ENCODE measurements at regions not wholly inside any gene's neighbourhood (a gene's known extent, or its start where the extent isn't known, plus 50 kb on each side); places are given as distances from the start of the nearest gene placed in this dataset. TPM values are rescaled to one million over a fixed set of nuclear protein-coding genes. Genes with fewer than 3 reads are reported as not detected.

DNA sequence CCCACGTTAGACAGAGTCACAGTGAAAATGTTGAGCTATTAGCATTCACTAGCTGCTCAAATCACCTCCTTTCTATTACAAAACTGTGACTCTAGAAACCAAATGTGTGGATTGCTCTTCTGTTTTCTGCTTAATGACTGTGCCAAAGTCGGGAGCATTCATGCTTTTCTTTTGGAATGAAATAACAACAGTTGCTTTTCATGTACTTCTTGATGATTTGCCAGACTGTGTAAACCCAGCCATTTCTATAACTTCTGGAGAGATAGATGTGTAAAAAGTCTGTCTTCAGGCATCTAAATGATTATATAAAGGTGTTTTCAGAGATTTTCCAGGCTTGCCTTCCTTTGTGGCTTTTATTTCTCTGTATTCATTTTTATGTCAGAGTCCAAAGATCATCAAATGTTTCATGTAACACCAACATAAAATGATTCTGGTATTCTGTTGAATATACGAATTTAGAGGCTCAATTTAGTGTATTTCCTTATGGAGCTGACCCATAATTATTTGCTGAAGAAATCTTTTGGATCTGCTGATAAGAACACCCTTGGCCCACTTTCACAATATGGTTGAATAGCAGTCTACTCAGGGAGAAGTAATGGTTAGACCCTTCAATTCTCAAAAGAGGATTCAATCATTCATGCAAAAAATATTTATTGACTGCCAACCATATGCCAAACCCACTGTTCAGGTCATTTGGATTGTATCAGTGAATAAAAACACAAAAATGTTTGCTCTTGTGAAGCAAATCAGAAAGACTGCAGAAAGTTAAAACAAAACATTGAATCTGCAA, 581.2 kb downstream of the CDH18 start:
- DNase-seq (ENCODE audit: low read depth): no peak
- no peak overlapping the region for H3K4me3 ChIP-seq (ENCODE audit: low read depth, low read length)
- TF ChIP-seq, protein P1, sequence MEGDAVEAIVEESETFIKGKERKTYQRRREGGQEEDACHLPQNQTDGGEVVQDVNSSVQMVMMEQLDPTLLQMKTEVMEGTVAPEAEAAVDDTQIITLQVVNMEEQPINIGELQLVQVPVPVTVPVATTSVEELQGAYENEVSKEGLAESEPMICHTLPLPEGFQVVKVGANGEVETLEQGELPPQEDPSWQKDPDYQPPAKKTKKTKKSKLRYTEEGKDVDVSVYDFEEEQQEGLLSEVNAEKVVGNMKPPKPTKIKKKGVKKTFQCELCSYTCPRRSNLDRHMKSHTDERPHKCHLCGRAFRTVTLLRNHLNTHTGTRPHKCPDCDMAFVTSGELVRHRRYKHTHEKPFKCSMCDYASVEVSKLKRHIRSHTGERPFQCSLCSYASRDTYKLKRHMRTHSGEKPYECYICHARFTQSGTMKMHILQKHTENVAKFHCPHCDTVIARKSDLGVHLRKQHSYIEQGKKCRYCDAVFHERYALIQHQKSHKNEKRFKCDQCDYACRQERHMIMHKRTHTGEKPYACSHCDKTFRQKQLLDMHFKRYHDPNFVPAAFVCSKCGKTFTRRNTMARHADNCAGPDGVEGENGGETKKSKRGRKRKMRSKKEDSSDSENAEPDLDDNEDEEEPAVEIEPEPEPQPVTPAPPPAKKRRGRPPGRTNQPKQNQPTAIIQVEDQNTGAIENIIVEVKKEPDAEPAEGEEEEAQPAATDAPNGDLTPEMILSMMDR (IDR thresholded peaks at IDR 0.05; ENCODE audit: insufficient read depth, low read length): no peak

DNA sequence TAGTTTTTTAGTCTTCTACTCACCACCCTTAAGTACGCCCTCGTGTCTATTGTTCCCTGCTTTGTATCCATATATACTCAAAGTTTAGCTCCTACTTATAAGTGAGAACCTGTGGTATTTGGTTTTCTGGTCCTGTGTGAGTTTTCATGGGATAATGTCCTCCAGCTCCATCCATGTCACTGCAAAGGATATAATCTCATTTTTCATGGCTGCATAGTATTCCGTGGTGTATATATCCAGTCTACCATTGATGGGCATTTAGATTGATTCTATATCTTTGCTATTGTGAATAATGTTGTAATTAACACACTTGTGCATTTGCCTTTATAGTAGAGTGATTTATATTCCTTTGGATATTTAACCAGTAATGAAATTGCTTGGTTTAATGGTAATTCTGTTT, 579.9 kb downstream of the CDH18 start:
- DNase-seq (ENCODE audit: low read depth): no peak
- TF ChIP-seq, protein P1 (IDR thresholded peaks at IDR 0.05; ENCODE audit: insufficient read depth, low read length): no peak
- no peak overlapping the region for H3K4me3 ChIP-seq (ENCODE audit: low read depth, low read length)

DNA sequence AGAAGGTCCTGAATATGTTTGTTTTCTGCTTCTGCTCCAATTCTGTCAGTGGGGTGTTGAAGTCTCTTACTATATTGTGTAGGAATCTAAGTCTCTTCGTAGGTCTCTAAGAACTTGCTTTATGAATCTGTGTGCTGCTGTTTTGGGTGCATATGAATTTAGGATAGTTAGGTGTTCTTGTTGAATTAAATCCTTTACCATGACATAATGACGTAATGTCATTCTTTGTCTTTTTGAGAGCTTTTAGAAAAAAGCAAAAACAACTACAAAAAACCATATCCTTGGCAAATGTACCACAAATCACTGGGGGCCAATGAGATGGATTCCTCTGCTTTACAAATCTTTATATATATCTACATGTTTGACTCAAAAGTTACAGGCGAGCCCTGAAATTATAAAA, 576.1 kb downstream of the CDH18 start:
- no peak for DNase-seq (ENCODE audit: low read depth)
- TF ChIP-seq, protein P1 (IDR thresholded peaks at IDR 0.05; ENCODE audit: insufficient read depth, low read length): no peak
- no peak overlapping the region for H3K4me3 ChIP-seq (ENCODE audit: low read depth, low read length)

Small RNAs in the stretch of these regions (small RNA-seq; reads per million reads assigned to genes)
- gene AC025768.1 (not detected), gene RF00017 (not detected), gene RF00136 (not detected), gene RN7SL58P (not detected)

Data from fibroblast of the aortic adventitia (primary cell).